WTC11 (cell line): ENCODE measurements at regions not wholly inside any gene's neighbourhood (a gene's known extent, or its start where the extent isn't known, plus 50 kb on each side); places are given as distances from the start of the nearest gene placed in this dataset.

Experiments used
- ATAC-seq: fragments of 200-7000 bp; cut with Tn5 transposase; 2 replicates; pipeline ENCODE4 v1.10.0; 2021; ENCODE audit warnings: mild to moderate bottlenecking, moderate library complexity
- CTCF ChIA-PET: fragments of 300-600 bp; sonication (Branson Sonifier 250); formaldehyde crosslinking; loops from one replicate; lab custom pipeline; 2021; ENCODE audit warnings: antibody characterized with exemption; lab: Charles Lee
- POLR2A ChIA-PET: fragments of 350-600 bp; sonication (Branson Sonifier 250); formaldehyde crosslinking; loops from one replicate; lab custom pipeline; 2021; ENCODE audit warnings: antibody characterized with exemption; lab: Charles Lee
- DNase-seq: peaks from one replicate; pipeline ENCODE4 v3.0.0; 2021; ENCODE audit warnings: low spot score
- H3K27ac Mint-ChIP-seq: 2 replicates; pipeline ENCODE4 v1.8.0; 2021; ENCODE audit warnings: mixed read lengths
- H3K27me3 Mint-ChIP-seq: 2 replicates; pipeline ENCODE4 v1.8.0; 2021; ENCODE audit warnings: low read depth, mild to moderate bottlenecking, moderate library complexity, mixed read lengths
- H3K36me3 Mint-ChIP-seq: 2 replicates; pipeline ENCODE4 v1.8.0; 2021; ENCODE audit warnings: mixed read lengths
- H3K4me1 Mint-ChIP-seq: 2 replicates; pipeline ENCODE4 v1.8.0; 2022; ENCODE audit warnings: mixed read lengths
- H3K4me3 Mint-ChIP-seq: 2 replicates; pipeline ENCODE4 v1.8.0; 2021; ENCODE audit warnings: mild to moderate bottlenecking, moderate library complexity, mixed read lengths
- H3K9me3 Mint-ChIP-seq: 2 replicates; pipeline ENCODE4 v1.8.0; 2021; ENCODE audit warnings: mixed read lengths
- AR ChIP-seq: fragments of 250-450 bp; sonication (Bioruptor Pico); IDR thresholded peaks from 2 replicates; pipeline ENCODE4 v1.9.0; 2021; ENCODE audit warnings: mild to moderate bottlenecking
- ATF1 ChIP-seq: sonication (generic); formaldehyde crosslinking; IDR thresholded peaks from 2 replicates; pipeline ENCODE4 v1.8.1; 2023; ENCODE audit warnings: mild to moderate bottlenecking, moderate library complexity, missing genetic modification reagents
- ATF2 ChIP-seq: sonication (generic); formaldehyde crosslinking; IDR thresholded peaks from 2 replicates; pipeline ENCODE4 v1.8.1; 2022; ENCODE audit warnings: low read depth, missing genetic modification reagents, borderline replicate concordance
- CREB1 ChIP-seq: sonication (generic); formaldehyde crosslinking; IDR thresholded peaks from 2 replicates; pipeline ENCODE4 v1.8.0; 2023; ENCODE audit warnings: mild to moderate bottlenecking, missing genetic modification reagents
- E2F4 ChIP-seq: sonication (generic); formaldehyde crosslinking; IDR thresholded peaks from 2 replicates; pipeline ENCODE4 v1.8.1; 2022; ENCODE audit warnings: low read depth, mild to moderate bottlenecking, moderate library complexity, missing genetic modification reagents, borderline replicate concordance
- ESRRA ChIP-seq: sonication (generic); formaldehyde crosslinking; IDR thresholded peaks from 2 replicates; pipeline ENCODE4 v1.8.1; 2022; ENCODE audit warnings: mild to moderate bottlenecking, missing genetic modification reagents, borderline replicate concordance
- ETV6 ChIP-seq: sonication (generic); formaldehyde crosslinking; IDR thresholded peaks from 2 replicates; pipeline ENCODE4 v1.8.1; 2022; ENCODE audit warnings: mild to moderate bottlenecking, missing genetic modification reagents
- GRHL2 ChIP-seq: fragments of 250-450 bp; sonication (Bioruptor Pico); IDR thresholded peaks from 2 replicates; pipeline ENCODE4 v1.8.0; 2022; ENCODE audit warnings: mild to moderate bottlenecking, moderate library complexity; ENCODE audit not compliant: insufficient replicate concordance, severe bottlenecking
- IRF1 ChIP-seq: sonication (generic); formaldehyde crosslinking; IDR thresholded peaks from 2 replicates; pipeline ENCODE4 v1.8.0; 2023; ENCODE audit warnings: missing genetic modification reagents
- JUN ChIP-seq: sonication (generic); formaldehyde crosslinking; IDR thresholded peaks from 2 replicates; pipeline ENCODE4 v1.8.0; 2023; ENCODE audit warnings: mild to moderate bottlenecking, missing genetic modification reagents
- MLX ChIP-seq: sonication (generic); formaldehyde crosslinking; IDR thresholded peaks from 2 replicates; pipeline ENCODE4 v1.8.1; 2023; ENCODE audit warnings: mild to moderate bottlenecking, missing genetic modification reagents, moderate library complexity
- SMAD4 ChIP-seq: sonication (generic); formaldehyde crosslinking; IDR thresholded peaks from 2 replicates; pipeline ENCODE4 v1.8.0; 2022; ENCODE audit warnings: mild to moderate bottlenecking, missing genetic modification reagents
- TEAD4 ChIP-seq: sonication (generic); formaldehyde crosslinking; IDR thresholded peaks from 2 replicates; pipeline ENCODE4 v1.8.0; 2022; ENCODE audit warnings: mild to moderate bottlenecking, missing genetic modification reagents
- ZBTB43 ChIP-seq: sonication (generic); formaldehyde crosslinking; IDR thresholded peaks from 2 replicates; pipeline ENCODE4 v1.8.1; 2023; ENCODE audit warnings: mild to moderate bottlenecking, missing genetic modification reagents
- ZMAT4 ChIP-seq: fragments of 250-450 bp; sonication (Bioruptor Pico); IDR thresholded peaks from 2 replicates; pipeline ENCODE4 v1.9.0; 2021; ENCODE audit warnings: mild to moderate bottlenecking
- ZNF281 ChIP-seq: sonication (generic); formaldehyde crosslinking; IDR thresholded peaks from 2 replicates; pipeline ENCODE4 v1.8.0; 2023; ENCODE audit warnings: mild to moderate bottlenecking, missing genetic modification reagents
- ZNF396 ChIP-seq: fragments of 250-450 bp; sonication (Bioruptor Pico); IDR thresholded peaks from 2 replicates; pipeline ENCODE4 v1.8.0; 2021; ENCODE audit warnings: mild to moderate bottlenecking, moderate library complexity, borderline replicate concordance

GRCh38 chr1:176285996-176286395, 78.9 kb upstream of the COP1 start:
- no peak for TF ChIP-seq ESRRA (CRISPR knock-in tag)
- Mint-ChIP-seq H3K27me3 (peaks cover 2% of the 10 kb centered on the region; the same call in 1 of the 2 replicates), H3K36me3 (peaks cover 19% of the 10 kb centered on the region), H3K4me3 (no peak overlapping the region), H3K9me3 (peaks cover 49% of the 10 kb centered on the region), H3K4me1 (no peaks in the 10 kb centered on the region), H3K27ac (no peak overlapping the region)
- ATAC-seq (no peak), DNase-seq (no peak)
- POLR2A ChIA-PET = no interaction called here
- CTCF ChIA-PET = no interaction called here

GRCh38 chr1:176271572-176271971, 64.5 kb upstream of the COP1 start:
- DNase-seq = no peak
- H3K4me3 Mint-ChIP-seq = no peak overlapping the region
- no peaks in the 10 kb centered on the region for H3K4me1 Mint-ChIP-seq
- H3K9me3 Mint-ChIP-seq = no peaks in the 10 kb centered on the region
- no peaks in the 10 kb centered on the region for H3K27me3 Mint-ChIP-seq
- no peaks in the 10 kb centered on the region for H3K36me3 Mint-ChIP-seq
- H3K27ac Mint-ChIP-seq = no peak overlapping the region
- CTCF ChIA-PET = no interaction called here
- no peak for TF ChIP-seq SMAD4 (CRISPR knock-in tag)
- TF ChIP-seq ATF2 (CRISPR knock-in tag) = no peak
- no peak for TF ChIP-seq ATF1
- no peak for TF ChIP-seq JUN (CRISPR knock-in tag)
- no peak for TF ChIP-seq ZNF281 (CRISPR knock-in tag)
- TF ChIP-seq IRF1 (CRISPR knock-in tag) = no peak
- no peak for TF ChIP-seq MLX (CRISPR knock-in tag)
- no peak for TF ChIP-seq AR (CRISPR knock-in tag)
- no peak for TF ChIP-seq ETV6 (CRISPR knock-in tag)
- TF ChIP-seq TEAD4 = no peak
- no peak for TF ChIP-seq ZBTB43 (CRISPR knock-in tag)
- no peak for TF ChIP-seq GRHL2 (CRISPR knock-in tag)
- TF ChIP-seq CREB1 (CRISPR knock-in tag) = no peak
- no peak for TF ChIP-seq ZNF396 (CRISPR knock-in tag)
- TF ChIP-seq ZMAT4 (CRISPR knock-in tag) = no peak
- no peak for TF ChIP-seq E2F4 (CRISPR knock-in tag)
- TF ChIP-seq, all 79 proteins: peak for 0
- no peak for ATAC-seq
- POLR2A ChIA-PET = no interaction called here
